HEK293 (cell line): ENCODE measurements at regions not wholly inside any gene's neighbourhood (a gene's known extent, or its start where the extent isn't known, plus 50 kb on each side); places are given as distances from the start of the nearest gene placed in this dataset.

ENCODE experiments used
- KLF9 ChIP-seq: fragments of 450-650 bp; formaldehyde crosslinking; IDR thresholded peaks from 2 replicates; pipeline ENCODE4 v1.5.1; 2016; ENCODE audit warnings: missing biosample characterization, missing genetic modification characterization, low read depth
- ZNF37A ChIP-seq: fragments of 450-650 bp; IDR thresholded peaks from 2 replicates; pipeline ENCODE4 v1.5.1; 2018; ENCODE audit warnings: missing biosample characterization, missing genetic modification characterization
- ZNF48 ChIP-seq: fragments of 450-650 bp; formaldehyde crosslinking; IDR thresholded peaks from 2 replicates; pipeline ENCODE4 v1.5.1; 2016; ENCODE audit warnings: missing biosample characterization, missing genetic modification characterization
- ZNF548 ChIP-seq: fragments of 450-650 bp; formaldehyde crosslinking; IDR thresholded peaks from 2 replicates; pipeline ENCODE4 v1.5.1; 2016; ENCODE audit warnings: missing biosample characterization, missing genetic modification characterization
- ZNF558 ChIP-seq: fragments of 450-650 bp; formaldehyde crosslinking; IDR thresholded peaks from 2 replicates; pipeline ENCODE4 v1.5.1; 2016; ENCODE audit warnings: missing biosample characterization, missing genetic modification characterization
- ZNF701 ChIP-seq: fragments of 450-650 bp; formaldehyde crosslinking; IDR thresholded peaks from 2 replicates; pipeline ENCODE4 v1.5.1; 2016; ENCODE audit warnings: missing biosample characterization, missing genetic modification characterization
- ZNF785 ChIP-seq: fragments of 450-650 bp; formaldehyde crosslinking; IDR thresholded peaks from 2 replicates; pipeline ENCODE4 v1.5.1; 2016; ENCODE audit warnings: missing biosample characterization, missing genetic modification characterization
- ZSCAN16 ChIP-seq: fragments of 450-650 bp; formaldehyde crosslinking; IDR thresholded peaks from 2 replicates; pipeline ENCODE4 v1.5.1; 2016; ENCODE audit warnings: missing biosample characterization, missing genetic modification characterization
- ZSCAN30 ChIP-seq: fragments of 450-650 bp; IDR thresholded peaks from 2 replicates; pipeline ENCODE4 v1.5.1; 2018; ENCODE audit warnings: missing biosample characterization, mild to moderate bottlenecking, missing genetic modification characterization, moderate library complexity
- TF ChIP-seq, protein P1 (sequence below): fragments of 450-650 bp; formaldehyde crosslinking; IDR thresholded peaks from 2 replicates; pipeline ENCODE4 v1.5.1; 2016; ENCODE audit warnings: missing biosample characterization, missing genetic modification characterization
- TF ChIP-seq, protein P2 (sequence below): fragments of 450-650 bp; formaldehyde crosslinking; IDR thresholded peaks from 2 replicates; pipeline ENCODE4 v1.5.1; 2016; ENCODE audit warnings: missing biosample characterization, missing genetic modification characterization
- TF ChIP-seq, protein P3 (sequence below): fragments of 450-650 bp; formaldehyde crosslinking; IDR thresholded peaks from 2 replicates; pipeline ENCODE4 v1.5.1; 2016; ENCODE audit warnings: missing biosample characterization, missing genetic modification characterization, low read depth
- TF ChIP-seq, protein P4 (sequence below): sonication (generic); formaldehyde crosslinking; IDR thresholded peaks from 2 replicates; pipeline ENCODE4 v1.8.1; 2022; ENCODE audit warnings: mild to moderate bottlenecking, moderate library complexity, missing genetic modification reagents
- TF ChIP-seq, protein P5 (sequence below): fragments of 450-650 bp; formaldehyde crosslinking; conservative IDR thresholded peaks from 2 replicates; pipeline ENCODE4 v1.5.1; 2016; ENCODE audit warnings: low read depth, missing biosample characterization, missing genetic modification characterization

DNA sequence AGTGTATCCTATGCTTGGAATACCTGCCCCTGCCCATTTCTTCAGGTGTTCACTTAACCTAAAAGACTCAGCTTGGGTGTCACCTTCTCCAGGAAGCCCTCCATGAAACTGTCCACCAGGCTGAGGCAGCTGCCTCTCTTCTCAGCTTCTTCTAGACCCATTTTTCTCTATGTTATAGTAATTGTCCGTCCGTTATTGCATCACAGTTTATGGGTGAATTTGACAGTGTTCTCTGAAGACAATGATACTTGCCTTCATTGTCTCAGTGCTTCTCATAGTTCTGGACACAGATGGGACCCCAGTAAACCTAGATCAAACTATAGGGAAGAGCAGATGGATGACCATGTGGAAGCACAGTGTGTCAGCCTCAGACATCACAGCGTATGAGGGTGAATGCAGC is 238.0 kb upstream of the MOCS1 start:
- TF ChIP-seq ZSCAN30 (tag by site-specific recombination) (no peak), KLF9 (tag by site-specific recombination) (no peak), ZNF548 (tag by site-specific recombination) (no peak), ZNF48 (tag by site-specific recombination) (no peak), ZNF558 (tag by site-specific recombination) (no peak), ZNF701 (tag by site-specific recombination) (no peak), ZNF785 (tag by site-specific recombination) (no peak), ZSCAN16 (tag by site-specific recombination) (no peak), ZNF37A (tag by site-specific recombination) (no peak)
- TF ChIP-seq, protein P1, sequence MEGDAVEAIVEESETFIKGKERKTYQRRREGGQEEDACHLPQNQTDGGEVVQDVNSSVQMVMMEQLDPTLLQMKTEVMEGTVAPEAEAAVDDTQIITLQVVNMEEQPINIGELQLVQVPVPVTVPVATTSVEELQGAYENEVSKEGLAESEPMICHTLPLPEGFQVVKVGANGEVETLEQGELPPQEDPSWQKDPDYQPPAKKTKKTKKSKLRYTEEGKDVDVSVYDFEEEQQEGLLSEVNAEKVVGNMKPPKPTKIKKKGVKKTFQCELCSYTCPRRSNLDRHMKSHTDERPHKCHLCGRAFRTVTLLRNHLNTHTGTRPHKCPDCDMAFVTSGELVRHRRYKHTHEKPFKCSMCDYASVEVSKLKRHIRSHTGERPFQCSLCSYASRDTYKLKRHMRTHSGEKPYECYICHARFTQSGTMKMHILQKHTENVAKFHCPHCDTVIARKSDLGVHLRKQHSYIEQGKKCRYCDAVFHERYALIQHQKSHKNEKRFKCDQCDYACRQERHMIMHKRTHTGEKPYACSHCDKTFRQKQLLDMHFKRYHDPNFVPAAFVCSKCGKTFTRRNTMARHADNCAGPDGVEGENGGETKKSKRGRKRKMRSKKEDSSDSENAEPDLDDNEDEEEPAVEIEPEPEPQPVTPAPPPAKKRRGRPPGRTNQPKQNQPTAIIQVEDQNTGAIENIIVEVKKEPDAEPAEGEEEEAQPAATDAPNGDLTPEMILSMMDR = no peak
- TF ChIP-seq, protein P2, sequence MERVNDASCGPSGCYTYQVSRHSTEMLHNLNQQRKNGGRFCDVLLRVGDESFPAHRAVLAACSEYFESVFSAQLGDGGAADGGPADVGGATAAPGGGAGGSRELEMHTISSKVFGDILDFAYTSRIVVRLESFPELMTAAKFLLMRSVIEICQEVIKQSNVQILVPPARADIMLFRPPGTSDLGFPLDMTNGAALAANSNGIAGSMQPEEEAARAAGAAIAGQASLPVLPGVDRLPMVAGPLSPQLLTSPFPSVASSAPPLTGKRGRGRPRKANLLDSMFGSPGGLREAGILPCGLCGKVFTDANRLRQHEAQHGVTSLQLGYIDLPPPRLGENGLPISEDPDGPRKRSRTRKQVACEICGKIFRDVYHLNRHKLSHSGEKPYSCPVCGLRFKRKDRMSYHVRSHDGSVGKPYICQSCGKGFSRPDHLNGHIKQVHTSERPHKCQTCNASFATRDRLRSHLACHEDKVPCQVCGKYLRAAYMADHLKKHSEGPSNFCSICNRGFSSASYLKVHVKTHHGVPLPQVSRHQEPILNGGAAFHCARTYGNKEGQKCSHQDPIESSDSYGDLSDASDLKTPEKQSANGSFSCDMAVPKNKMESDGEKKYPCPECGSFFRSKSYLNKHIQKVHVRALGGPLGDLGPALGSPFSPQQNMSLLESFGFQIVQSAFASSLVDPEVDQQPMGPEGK (tag by site-specific recombination) = no peak
- TF ChIP-seq, protein P3, sequence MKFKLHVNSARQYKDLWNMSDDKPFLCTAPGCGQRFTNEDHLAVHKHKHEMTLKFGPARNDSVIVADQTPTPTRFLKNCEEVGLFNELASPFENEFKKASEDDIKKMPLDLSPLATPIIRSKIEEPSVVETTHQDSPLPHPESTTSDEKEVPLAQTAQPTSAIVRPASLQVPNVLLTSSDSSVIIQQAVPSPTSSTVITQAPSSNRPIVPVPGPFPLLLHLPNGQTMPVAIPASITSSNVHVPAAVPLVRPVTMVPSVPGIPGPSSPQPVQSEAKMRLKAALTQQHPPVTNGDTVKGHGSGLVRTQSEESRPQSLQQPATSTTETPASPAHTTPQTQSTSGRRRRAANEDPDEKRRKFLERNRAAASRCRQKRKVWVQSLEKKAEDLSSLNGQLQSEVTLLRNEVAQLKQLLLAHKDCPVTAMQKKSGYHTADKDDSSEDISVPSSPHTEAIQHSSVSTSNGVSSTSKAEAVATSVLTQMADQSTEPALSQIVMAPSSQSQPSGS (tag by site-specific recombination) = no peak
- TF ChIP-seq, protein P4, sequence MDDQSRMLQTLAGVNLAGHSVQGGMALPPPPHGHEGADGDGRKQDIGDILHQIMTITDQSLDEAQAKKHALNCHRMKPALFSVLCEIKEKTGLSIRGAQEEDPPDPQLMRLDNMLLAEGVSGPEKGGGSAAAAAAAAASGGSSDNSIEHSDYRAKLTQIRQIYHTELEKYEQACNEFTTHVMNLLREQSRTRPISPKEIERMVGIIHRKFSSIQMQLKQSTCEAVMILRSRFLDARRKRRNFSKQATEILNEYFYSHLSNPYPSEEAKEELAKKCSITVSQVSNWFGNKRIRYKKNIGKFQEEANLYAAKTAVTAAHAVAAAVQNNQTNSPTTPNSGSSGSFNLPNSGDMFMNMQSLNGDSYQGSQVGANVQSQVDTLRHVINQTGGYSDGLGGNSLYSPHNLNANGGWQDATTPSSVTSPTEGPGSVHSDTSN = no peak
- TF ChIP-seq, protein P5, sequence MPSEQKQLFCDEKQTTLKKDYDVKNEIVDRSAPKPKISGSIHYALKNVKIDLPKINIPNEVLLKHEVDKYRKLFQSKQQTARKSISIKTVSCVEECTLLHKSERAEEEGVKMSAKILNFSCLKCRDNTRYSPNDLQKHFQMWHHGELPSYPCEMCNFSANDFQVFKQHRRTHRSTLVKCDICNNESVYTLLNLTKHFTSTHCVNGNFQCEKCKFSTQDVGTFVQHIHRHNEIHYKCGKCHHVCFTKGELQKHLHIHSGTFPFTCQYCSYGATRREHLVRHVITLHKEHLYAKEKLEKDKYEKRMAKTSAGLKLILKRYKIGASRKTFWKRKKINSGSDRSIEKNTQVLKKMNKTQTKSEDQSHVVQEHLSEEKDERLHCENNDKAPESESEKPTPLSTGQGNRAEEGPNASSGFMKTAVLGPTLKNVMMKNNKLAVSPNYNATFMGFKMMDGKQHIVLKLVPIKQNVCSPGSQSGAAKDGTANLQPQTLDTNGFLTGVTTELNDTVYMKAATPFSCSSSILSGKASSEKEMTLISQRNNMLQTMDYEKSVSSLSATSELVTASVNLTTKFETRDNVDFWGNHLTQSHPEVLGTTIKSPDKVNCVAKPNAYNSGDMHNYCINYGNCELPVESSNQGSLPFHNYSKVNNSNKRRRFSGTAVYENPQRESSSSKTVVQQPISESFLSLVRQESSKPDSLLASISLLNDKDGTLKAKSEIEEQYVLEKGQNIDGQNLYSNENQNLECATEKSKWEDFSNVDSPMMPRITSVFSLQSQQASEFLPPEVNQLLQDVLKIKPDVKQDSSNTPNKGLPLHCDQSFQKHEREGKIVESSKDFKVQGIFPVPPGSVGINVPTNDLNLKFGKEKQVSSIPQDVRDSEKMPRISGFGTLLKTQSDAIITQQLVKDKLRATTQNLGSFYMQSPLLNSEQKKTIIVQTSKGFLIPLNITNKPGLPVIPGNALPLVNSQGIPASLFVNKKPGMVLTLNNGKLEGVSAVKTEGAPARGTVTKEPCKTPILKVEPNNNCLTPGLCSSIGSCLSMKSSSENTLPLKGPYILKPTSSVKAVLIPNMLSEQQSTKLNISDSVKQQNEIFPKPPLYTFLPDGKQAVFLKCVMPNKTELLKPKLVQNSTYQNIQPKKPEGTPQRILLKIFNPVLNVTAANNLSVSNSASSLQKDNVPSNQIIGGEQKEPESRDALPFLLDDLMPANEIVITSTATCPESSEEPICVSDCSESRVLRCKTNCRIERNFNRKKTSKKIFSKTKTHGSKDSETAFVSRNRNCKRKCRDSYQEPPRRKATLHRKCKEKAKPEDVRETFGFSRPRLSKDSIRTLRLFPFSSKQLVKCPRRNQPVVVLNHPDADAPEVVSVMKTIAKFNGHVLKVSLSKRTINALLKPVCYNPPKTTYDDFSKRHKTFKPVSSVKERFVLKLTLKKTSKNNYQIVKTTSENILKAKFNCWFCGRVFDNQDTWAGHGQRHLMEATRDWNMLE = no peak
